Esophagus muscularis mucosa (tissue), 3 donors: ENCODE measurements at regions not wholly inside any gene's neighbourhood (a gene's known extent, or its start where the extent isn't known, plus 50 kb on each side); places are given as distances from the start of the nearest gene placed in this dataset.

Experiments
- POLR2A ChIP-seq: fragments of 450-650 bp; IDR thresholded peaks from one replicate; pipeline ENCODE4 v1.6.1; 2017; ENCODE audit warnings: antibody characterized with exemption, moderate library complexity, mild to moderate bottlenecking, low read depth
- POLR2AphosphoS5 ChIP-seq, 2 donors: sonication (generic); formaldehyde crosslinking; IDR thresholded peaks; one replicate each; pipeline ENCODE4 v1.6.1; 2017; ENCODE audit warnings: antibody characterized with exemption in 2 of 2
- TF ChIP-seq, protein P1 (sequence below), 3 experiments: fragments of 200-600 bp in 2 of 3; fragments of 450-650 bp in 1 of 3; sonication (generic) in 2 of 3; IDR thresholded peaks; one replicate each; pipeline ENCODE4 v1.5.1; 2017 to 2019; ENCODE audit warnings: antibody characterized with exemption in 3 of 3, mild to moderate bottlenecking in 2 of 3, moderate library complexity in 1 of 3

DNA sequence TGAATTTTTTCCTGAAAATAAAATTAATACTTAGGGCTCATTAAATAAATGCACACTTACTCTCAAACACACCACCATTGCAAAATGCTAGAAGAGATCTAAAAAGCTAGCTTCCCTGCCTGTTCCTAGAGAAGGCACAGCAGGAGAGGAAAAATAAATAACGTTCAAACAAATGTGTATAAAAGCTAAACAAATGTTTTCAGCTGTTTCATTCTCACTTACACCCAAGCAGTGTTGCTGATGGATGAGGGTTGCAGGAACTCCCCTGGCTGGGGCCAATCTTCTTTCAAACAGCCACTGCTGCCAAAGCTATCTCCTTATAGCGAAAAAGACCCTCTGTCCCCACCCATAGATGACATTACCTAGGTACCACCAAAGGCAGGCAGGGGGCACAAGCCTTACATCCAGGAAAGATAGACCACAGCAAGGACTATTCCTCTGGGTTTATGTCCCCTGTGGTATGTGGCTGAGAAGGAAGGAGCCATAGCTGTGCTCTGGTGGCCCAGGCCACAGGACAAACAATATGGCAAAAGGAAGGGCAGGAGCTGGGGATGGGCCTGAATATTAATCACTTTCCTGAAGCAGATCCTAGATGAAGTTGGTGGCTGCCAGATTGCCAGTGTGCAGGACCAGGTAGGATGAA is 214.6 kb downstream of the TTC32 start:
- TF ChIP-seq, protein P1, sequence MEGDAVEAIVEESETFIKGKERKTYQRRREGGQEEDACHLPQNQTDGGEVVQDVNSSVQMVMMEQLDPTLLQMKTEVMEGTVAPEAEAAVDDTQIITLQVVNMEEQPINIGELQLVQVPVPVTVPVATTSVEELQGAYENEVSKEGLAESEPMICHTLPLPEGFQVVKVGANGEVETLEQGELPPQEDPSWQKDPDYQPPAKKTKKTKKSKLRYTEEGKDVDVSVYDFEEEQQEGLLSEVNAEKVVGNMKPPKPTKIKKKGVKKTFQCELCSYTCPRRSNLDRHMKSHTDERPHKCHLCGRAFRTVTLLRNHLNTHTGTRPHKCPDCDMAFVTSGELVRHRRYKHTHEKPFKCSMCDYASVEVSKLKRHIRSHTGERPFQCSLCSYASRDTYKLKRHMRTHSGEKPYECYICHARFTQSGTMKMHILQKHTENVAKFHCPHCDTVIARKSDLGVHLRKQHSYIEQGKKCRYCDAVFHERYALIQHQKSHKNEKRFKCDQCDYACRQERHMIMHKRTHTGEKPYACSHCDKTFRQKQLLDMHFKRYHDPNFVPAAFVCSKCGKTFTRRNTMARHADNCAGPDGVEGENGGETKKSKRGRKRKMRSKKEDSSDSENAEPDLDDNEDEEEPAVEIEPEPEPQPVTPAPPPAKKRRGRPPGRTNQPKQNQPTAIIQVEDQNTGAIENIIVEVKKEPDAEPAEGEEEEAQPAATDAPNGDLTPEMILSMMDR (IDR thresholded peaks at IDR 0.05), result no peak
- no peak for TF ChIP-seq POLR2AphosphoS5 (IDR thresholded peaks at IDR 0.05)
- no peak for TF ChIP-seq POLR2A
